Cardiac fibroblast (primary cell): ENCODE measurements at regions not wholly inside any gene's neighbourhood (a gene's known extent, or its start where the extent isn't known, plus 50 kb on each side); places are given as distances from the start of the nearest gene placed in this dataset.
A peak's percentile ranks its signal among the peaks of the same experiment; 100 is the strongest.

Source experiments
- DNase-seq, 2 donors: peaks; one replicate each; pipeline versions ENCODE4 v3.0.0 to v3.0.0-alpha.2; 2010; ENCODE audit warnings: low read depth in 2 of 2
- H3K4me3 ChIP-seq, 2 donors: replicated peaks in 1 of 2; 1 replicate in 1 of 2; 2 replicates in 1 of 2; pipeline ENCODE4 v1.5.1; 2011; ENCODE audit warnings: low read depth in 2 of 2, low read length in 2 of 2, mild to moderate bottlenecking in 2 of 2, moderate library complexity in 1 of 2
- TF ChIP-seq, protein P1 (sequence below): IDR thresholded peaks from one replicate; pipeline ENCODE4 v1.5.1; 2011; ENCODE audit warnings: low read depth, mild to moderate bottlenecking, low read length, inconsistent platforms

DNA sequence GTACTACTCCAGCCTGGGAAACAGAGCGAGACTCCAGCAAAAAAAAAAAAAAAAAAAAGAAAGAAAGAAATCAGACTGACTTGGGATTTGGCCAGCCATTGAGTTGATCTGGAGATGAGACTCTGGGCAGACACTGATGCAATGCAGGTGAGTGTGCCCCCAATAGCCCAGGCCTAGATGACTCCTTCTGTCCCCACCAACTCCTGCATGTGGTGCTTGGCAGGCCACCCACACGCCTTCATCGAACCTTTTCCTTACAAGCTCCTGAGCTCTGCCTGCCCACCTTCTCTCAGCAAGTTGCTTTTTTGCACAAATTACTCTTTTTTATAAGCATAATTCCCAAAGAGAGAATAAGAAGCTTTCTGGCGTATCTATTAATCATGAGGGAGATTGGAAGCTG lies 97.9 kb upstream of the MBNL2 start:
- no peak overlapping the region for H3K4me3 ChIP-seq
- DNase-seq, result no peak
- TF ChIP-seq, protein P1, sequence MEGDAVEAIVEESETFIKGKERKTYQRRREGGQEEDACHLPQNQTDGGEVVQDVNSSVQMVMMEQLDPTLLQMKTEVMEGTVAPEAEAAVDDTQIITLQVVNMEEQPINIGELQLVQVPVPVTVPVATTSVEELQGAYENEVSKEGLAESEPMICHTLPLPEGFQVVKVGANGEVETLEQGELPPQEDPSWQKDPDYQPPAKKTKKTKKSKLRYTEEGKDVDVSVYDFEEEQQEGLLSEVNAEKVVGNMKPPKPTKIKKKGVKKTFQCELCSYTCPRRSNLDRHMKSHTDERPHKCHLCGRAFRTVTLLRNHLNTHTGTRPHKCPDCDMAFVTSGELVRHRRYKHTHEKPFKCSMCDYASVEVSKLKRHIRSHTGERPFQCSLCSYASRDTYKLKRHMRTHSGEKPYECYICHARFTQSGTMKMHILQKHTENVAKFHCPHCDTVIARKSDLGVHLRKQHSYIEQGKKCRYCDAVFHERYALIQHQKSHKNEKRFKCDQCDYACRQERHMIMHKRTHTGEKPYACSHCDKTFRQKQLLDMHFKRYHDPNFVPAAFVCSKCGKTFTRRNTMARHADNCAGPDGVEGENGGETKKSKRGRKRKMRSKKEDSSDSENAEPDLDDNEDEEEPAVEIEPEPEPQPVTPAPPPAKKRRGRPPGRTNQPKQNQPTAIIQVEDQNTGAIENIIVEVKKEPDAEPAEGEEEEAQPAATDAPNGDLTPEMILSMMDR, result no peak

DNA sequence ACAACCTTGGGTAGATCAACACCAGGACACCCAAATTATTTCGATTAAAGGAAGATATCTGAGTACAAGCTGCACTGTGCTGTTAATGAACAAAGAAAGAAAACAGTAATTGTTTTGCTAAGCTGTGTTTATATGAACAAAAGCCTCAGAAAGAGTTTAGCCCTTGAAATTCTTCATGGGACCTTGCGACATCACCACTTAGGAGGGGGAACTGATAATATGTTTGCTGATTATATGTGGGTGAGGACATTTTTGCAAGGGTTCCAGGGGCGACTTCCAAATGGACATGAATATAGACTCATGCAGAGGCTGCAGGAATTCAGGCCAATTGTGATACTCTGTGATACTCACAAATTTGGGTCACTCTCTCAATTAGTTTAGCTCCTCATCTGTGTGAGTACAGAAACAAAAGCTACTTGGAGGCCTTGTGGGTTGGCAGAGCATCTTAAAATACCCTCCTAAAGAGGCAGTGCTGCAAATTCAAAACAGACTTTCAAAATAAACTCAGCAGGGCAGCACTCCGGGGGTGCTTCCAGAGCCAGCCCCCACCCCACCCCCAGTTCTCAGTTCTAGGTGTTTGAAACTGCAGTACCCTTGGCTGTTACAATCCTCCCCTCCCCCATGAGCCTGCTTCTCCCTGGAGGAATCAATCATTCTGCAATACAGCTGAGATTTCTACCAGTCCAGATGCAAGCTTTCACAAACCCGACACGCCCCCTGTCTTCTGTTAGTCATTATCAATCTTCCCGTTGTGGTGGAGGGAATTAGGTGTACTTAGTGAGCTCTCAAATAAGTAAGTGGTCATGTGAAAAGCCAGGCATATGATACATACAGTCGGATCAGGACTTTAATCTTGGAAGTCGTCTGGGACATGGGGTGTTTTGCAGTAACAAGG lies 97.0 kb upstream of the MBNL2 start:
- TF ChIP-seq, protein P1, result no peak
- peak; percentile 75 to 81 for DNase-seq
- no peak overlapping the region for H3K4me3 ChIP-seq

DNA sequence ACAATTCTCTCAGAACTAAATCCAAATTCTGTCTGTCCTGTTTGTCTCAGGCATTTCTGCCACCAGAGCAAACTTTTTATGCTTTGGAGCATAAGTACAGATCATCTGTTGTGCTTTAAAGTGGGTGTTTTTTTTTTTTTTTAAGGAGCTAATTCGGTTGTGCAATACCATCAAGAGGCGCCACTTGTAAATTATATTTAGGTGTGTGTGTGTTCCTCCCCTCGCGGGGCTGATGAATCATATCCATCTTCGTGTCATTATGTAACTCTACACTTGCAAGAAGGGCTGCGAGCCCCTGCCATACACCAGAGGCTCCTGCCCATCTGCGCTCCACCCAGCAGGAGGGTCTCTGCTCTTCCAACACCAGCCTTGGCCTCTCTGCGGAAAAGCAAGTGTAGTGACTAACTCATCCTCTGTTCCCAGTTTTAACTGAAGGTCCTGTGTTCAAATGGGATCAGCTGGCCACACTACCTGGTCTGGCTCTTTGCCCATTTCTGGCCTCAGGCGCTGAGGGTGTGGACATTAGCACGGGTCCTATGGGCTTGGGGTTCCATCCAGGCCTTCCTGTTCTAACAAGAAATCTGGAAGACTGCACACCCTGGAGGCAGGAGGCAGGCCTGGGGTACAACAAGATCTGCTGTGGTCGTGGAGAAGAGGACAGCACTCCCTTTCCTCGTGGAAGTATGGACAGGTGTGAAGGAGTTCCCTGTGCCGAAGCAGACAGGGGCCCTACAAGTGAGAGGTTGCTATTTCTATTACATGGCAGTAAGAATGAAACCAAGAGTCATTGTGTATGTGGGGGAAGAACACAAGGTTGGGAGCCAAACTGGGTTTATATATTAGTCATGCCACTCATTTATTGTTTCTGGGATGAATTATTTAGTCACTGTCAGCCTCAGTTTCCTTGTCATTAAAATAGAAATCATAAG lies 96.1 kb upstream of the MBNL2 start:
- DNase-seq, result peak; percentile 56 to 60
- TF ChIP-seq, protein P1, result no peak
- no peak overlapping the region for H3K4me3 ChIP-seq

DNA sequence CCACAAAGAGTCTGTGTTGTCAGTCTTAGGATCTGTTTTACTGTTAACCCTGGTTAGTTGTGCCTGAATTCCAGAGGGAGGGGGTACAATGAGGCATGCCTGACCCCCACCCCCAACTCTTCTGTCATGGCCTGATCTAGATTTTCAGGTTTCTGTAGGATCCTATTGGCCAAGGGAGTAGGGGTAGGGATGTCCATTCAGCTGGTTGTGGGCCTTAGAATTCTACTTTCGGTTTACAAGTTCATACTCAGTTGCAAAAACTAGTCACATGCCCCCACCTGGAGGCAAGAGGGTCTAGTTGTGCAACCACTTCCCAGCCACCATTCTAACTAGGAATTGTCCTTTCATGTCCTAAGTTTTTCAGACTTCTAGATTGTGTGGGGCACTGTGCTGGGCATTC lies 94.3 kb upstream of the MBNL2 start:
- no peak overlapping the region for H3K4me3 ChIP-seq
- TF ChIP-seq, protein P1, result no peak
- DNase-seq, result no peak

DNA sequence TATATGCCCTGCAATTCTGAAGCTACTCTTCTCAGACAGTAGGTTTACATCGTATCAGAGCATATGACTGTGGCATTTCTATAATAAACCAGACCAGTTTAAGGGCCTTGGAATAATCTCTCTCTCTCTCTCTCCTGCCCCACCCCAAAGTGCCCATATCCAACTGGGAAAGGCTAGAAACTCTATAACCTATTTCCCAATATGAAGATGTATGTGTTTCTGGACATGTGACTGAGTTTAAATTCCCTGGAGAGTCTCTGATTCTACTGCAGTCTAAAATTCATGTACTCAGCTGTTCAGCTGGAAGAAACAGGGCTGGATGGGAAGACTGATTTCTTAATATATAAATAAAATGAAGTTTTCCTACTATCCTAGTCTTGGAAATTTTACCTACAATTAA lies 91.9 kb upstream of the MBNL2 start:
- DNase-seq, result peak; percentile 47 to 56
- TF ChIP-seq, protein P1, result no peak
- no peak overlapping the region for H3K4me3 ChIP-seq

DNA sequence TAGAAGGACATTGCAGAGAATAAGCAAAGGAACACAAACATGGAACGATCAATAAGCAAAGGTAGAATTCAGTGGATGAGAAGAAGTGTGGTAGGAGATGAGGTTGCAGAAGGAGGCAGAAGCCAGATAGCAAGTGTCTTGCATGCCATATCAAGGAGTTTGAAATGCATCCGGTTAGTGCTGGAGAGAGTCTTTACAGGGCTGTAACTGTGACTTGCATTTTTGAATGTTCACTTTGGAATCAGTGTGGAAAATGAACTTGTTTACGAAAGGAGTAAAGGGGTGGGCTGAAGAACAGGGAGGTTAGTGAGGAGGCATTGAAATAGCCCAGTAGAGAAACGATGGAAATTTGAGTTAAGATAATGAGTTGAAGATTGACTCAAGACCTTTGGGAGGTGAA lies 90.7 kb upstream of the MBNL2 start:
- no peak for DNase-seq
- TF ChIP-seq, protein P1, result no peak
- H3K4me3 ChIP-seq, result no peak overlapping the region
